PC-3 (cell line): ENCODE measurements at regions not wholly inside any gene's neighbourhood (a gene's known extent, or its start where the extent isn't known, plus 50 kb on each side); places are given as distances from the start of the nearest gene placed in this dataset.

Experiments used
- EZH2 ChIP-seq: fragments of 300-600 bp; sonication (generic); IDR thresholded peaks from one replicate; pipeline ENCODE4 v1.6.1; 2017; ENCODE audit warnings: antibody characterized with exemption, mild to moderate bottlenecking, low read length; ENCODE audit not compliant: unreplicated experiment
- EZH2phosphoT487 ChIP-seq: fragments of 300-600 bp; sonication (generic); IDR thresholded peaks from 2 replicates; pipeline ENCODE4 v1.6.1; 2018; ENCODE audit warnings: mild to moderate bottlenecking, antibody characterized with exemption, low read length, borderline replicate concordance
- TF ChIP-seq, protein P1 (sequence below): fragments of 300-600 bp; sonication (generic); conservative IDR thresholded peaks from 2 replicates; pipeline ENCODE4 v1.5.1; 2017; ENCODE audit warnings: antibody characterized with exemption, low read depth, mild to moderate bottlenecking, low read length

DNA sequence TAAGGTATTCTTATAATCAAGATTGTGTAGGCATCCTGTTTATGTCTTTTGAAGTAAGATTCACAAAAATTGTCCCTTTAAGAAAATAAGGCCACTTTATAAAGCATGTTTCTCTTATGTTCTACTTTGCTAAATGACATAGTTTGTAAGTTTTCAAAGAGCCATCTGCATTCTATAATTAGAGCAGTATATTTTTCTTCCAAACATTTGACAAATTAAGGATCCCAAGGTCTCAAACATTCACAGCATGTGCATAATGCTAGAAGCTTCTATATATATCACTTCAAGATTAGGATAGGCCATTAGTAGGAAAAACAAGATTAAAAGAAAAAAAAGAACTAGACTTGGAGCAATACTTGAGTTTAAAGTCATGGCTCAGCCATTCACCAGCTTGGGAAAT, 55.9 kb upstream of the DOK5 start:
- TF ChIP-seq, protein P1, sequence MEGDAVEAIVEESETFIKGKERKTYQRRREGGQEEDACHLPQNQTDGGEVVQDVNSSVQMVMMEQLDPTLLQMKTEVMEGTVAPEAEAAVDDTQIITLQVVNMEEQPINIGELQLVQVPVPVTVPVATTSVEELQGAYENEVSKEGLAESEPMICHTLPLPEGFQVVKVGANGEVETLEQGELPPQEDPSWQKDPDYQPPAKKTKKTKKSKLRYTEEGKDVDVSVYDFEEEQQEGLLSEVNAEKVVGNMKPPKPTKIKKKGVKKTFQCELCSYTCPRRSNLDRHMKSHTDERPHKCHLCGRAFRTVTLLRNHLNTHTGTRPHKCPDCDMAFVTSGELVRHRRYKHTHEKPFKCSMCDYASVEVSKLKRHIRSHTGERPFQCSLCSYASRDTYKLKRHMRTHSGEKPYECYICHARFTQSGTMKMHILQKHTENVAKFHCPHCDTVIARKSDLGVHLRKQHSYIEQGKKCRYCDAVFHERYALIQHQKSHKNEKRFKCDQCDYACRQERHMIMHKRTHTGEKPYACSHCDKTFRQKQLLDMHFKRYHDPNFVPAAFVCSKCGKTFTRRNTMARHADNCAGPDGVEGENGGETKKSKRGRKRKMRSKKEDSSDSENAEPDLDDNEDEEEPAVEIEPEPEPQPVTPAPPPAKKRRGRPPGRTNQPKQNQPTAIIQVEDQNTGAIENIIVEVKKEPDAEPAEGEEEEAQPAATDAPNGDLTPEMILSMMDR, result no peak
- no peak for TF ChIP-seq EZH2phosphoT487
- TF ChIP-seq EZH2, result no peak
